HepG2 (cell line): ENCODE measurements at regions not wholly inside any gene's neighbourhood (a gene's known extent, or its start where the extent isn't known, plus 50 kb on each side); places are given as distances from the start of the nearest gene placed in this dataset.
A peak's percentile ranks its signal among the peaks of the same experiment; 100 is the strongest.

Experiments
- AGO2 ChIP-seq: fragments of 200-400 bp; formaldehyde crosslinking; optimal IDR thresholded peaks from 2 replicates; pipeline ENCODE3; 2017; ENCODE audit warnings: mild to moderate bottlenecking, low read depth, low read length, moderate library complexity
- CBX1 ChIP-seq: IDR thresholded peaks from one replicate; pipeline ENCODE4 v1.6.1; 2016; ENCODE audit warnings: antibody characterized with exemption, low read depth
- CHCHD3 ChIP-seq: sonication (generic); formaldehyde crosslinking; IDR thresholded peaks from 2 replicates; pipeline ENCODE4 v1.8.0; 2022; ENCODE audit warnings: mild to moderate bottlenecking, missing genetic modification reagents, moderate library complexity
- E2F5 ChIP-seq: sonication (generic); formaldehyde crosslinking; conservative IDR thresholded peaks from 2 replicates; pipeline ENCODE4 v1.4.0; 2020; ENCODE audit warnings: missing genetic modification reagents
- ELF4 ChIP-seq: sonication (generic); formaldehyde crosslinking; IDR thresholded peaks from 2 replicates; pipeline ENCODE4 v1.5.0; 2020; ENCODE audit warnings: missing genetic modification reagents, mild to moderate bottlenecking, moderate library complexity, borderline replicate concordance
- GZF1 ChIP-seq: sonication (generic); formaldehyde crosslinking; IDR thresholded peaks from 2 replicates; pipeline ENCODE4 v1.5.1; 2020; ENCODE audit warnings: mild to moderate bottlenecking, missing genetic modification reagents
- HMG20A ChIP-seq: IDR thresholded peaks from 2 replicates; pipeline ENCODE4 v1.6.1; 2016; ENCODE audit warnings: borderline replicate concordance
- HNF4A ChIP-seq: sonication (generic); formaldehyde crosslinking; IDR thresholded peaks from 2 replicates; pipeline ENCODE4 v1.4.0; 2020; ENCODE audit warnings: missing genetic modification reagents
- HNRNPUL1 ChIP-seq: fragments of 200-400 bp; formaldehyde crosslinking; IDR thresholded peaks from 2 replicates; pipeline ENCODE4 v1.6.1; 2017; ENCODE audit warnings: low read depth, mild to moderate bottlenecking, low read length, moderate library complexity
- IRF9 ChIP-seq: sonication (generic); formaldehyde crosslinking; IDR thresholded peaks from 2 replicates; pipeline ENCODE4 v1.8.0; 2022; ENCODE audit warnings: missing genetic modification reagents, mild to moderate bottlenecking, borderline replicate concordance
- JUNB ChIP-seq: sonication (generic); formaldehyde crosslinking; IDR thresholded peaks from 2 replicates; pipeline ENCODE4 v1.8.0; 2022; ENCODE audit warnings: missing genetic modification reagents, mild to moderate bottlenecking, borderline replicate concordance
- NCOA2 ChIP-seq: sonication (generic); formaldehyde crosslinking; IDR thresholded peaks from 2 replicates; pipeline ENCODE4 v1.8.0; 2022; ENCODE audit warnings: inconsistent platforms
- NR2C2 ChIP-seq: sonication (generic); formaldehyde crosslinking; IDR thresholded peaks from 2 replicates; pipeline ENCODE4 v1.4.0; 2020; ENCODE audit warnings: missing genetic modification reagents, mild to moderate bottlenecking, moderate library complexity, borderline replicate concordance
- STAG1 ChIP-seq: sonication (generic); formaldehyde crosslinking; IDR thresholded peaks from 2 replicates; pipeline ENCODE4 v1.4.0; 2020; ENCODE audit warnings: missing genetic modification reagents
- SYNCRIP ChIP-seq: fragments of 200-400 bp; formaldehyde crosslinking; IDR thresholded peaks from 2 replicates; pipeline ENCODE4 v1.6.1; 2018; ENCODE audit warnings: mild to moderate bottlenecking, low read depth, low read length; ENCODE audit not compliant: insufficient read depth
- TFE3 ChIP-seq: IDR thresholded peaks from 2 replicates; pipeline ENCODE4 v1.6.1; 2016
- ZBTB20 ChIP-seq: sonication (generic); formaldehyde crosslinking; IDR thresholded peaks from 2 replicates; pipeline ENCODE4 v1.8.1; 2023; ENCODE audit warnings: missing genetic modification reagents, low read depth, mild to moderate bottlenecking, borderline replicate concordance
- ZMAT3 ChIP-seq: sonication (generic); formaldehyde crosslinking; conservative IDR thresholded peaks from 2 replicates; pipeline ENCODE4 v1.7.0; 2021; ENCODE audit warnings: missing genetic modification reagents
- ZNF235 ChIP-seq: sonication (generic); formaldehyde crosslinking; IDR thresholded peaks from 2 replicates; pipeline ENCODE4 v1.8.1; 2023; ENCODE audit warnings: mild to moderate bottlenecking, missing genetic modification reagents, borderline replicate concordance
- ZNF264 ChIP-seq: sonication (generic); formaldehyde crosslinking; IDR thresholded peaks from 2 replicates; pipeline ENCODE4 v1.4.0; 2020; ENCODE audit warnings: missing genetic modification reagents
- ZNF331 ChIP-seq: sonication (generic); formaldehyde crosslinking; IDR thresholded peaks from 2 replicates; pipeline ENCODE4 v1.4.0; 2020; ENCODE audit warnings: missing genetic modification reagents
- ZNF446 ChIP-seq: sonication (generic); formaldehyde crosslinking; IDR thresholded peaks from 2 replicates; pipeline ENCODE4 v1.5.0; 2020; ENCODE audit warnings: mild to moderate bottlenecking, missing genetic modification reagents
- ZNF550 ChIP-seq: sonication (generic); formaldehyde crosslinking; IDR thresholded peaks from 2 replicates; pipeline ENCODE4 v1.4.0; 2020; ENCODE audit warnings: mild to moderate bottlenecking, missing genetic modification reagents, borderline replicate concordance
- ZNF687 ChIP-seq: sonication (generic); formaldehyde crosslinking; IDR thresholded peaks from 2 replicates; pipeline ENCODE4 v1.5.1; 2020; ENCODE audit warnings: mild to moderate bottlenecking, missing genetic modification reagents, moderate library complexity

- TF ChIP-seq ZNF264 (CRISPR knock-in tag), result peak; percentile 78; the same call in 1 of the 2 replicates
- TF ChIP-seq ZNF687 (CRISPR knock-in tag), result no peak
- peak; percentile 73 for TF ChIP-seq ZNF331 (CRISPR knock-in tag)
- TF ChIP-seq ZMAT3, result peak; percentile 42; the same call in 1 of the 2 replicates
- no peak for TF ChIP-seq IRF9
- TF ChIP-seq CBX1, result no peak
- peak; percentile 96 for TF ChIP-seq HNF4A (CRISPR knock-in tag)
- TF ChIP-seq HMG20A, result peak; percentile 94
- no peak for TF ChIP-seq AGO2
- no peak for TF ChIP-seq CHCHD3 (CRISPR knock-in tag)
- TF ChIP-seq TFE3 (CRISPR knock-in tag), result peak; percentile 95
- TF ChIP-seq ZNF446 (CRISPR knock-in tag), result no peak
- TF ChIP-seq ELF4, result no peak
- TF ChIP-seq HNRNPUL1, result no peak
- no peak for TF ChIP-seq ZNF550 (CRISPR knock-in tag)
- TF ChIP-seq NR2C2 (CRISPR knock-in tag), result peak; percentile 53; the same call in 1 of the 2 replicates
- TF ChIP-seq JUNB, result peak; percentile 76
- TF ChIP-seq E2F5 (CRISPR knock-in tag), result no peak
- TF ChIP-seq GZF1 (CRISPR knock-in tag), result no peak
- TF ChIP-seq SYNCRIP, result no peak
- no peak for TF ChIP-seq ZNF235 (CRISPR knock-in tag)
- peak; percentile 62 for TF ChIP-seq ZBTB20
- TF ChIP-seq STAG1 (CRISPR knock-in tag), result peak; percentile 46; the same call in 1 of the 2 replicates
- peak; percentile 95 for TF ChIP-seq NCOA2 (CRISPR knock-in tag)
Observed at GRCh38 chr3:188002626-188003138, 151.3 kb upstream of the LPP start (continued).
